ENCODE measurements at regions not wholly inside any gene's neighbourhood (a gene's known extent, or its start where the extent isn't known, plus 50 kb on each side); places are given as distances from the start of the nearest gene placed in this dataset.

DNA sequence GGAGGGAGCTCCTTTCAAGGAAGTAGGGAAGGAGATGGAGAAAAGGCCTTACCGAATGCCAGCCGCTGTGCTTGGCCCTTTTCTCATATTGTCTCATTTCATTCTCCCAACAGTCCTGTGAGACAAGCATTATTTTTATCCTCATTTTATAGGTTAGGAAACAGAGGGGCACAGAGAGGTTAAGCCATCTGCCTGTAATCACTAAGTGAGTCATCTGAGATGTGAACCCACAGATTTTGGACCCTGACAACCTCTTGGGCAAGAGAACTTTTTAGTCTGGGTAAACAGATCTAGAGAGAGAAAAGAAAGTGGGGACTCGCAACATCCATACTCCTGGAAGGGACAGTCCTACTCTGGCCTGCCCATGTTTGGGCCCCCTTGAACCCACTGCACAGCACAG lies 91.7 kb upstream of the LCLAT1 start:
- Histone ChIP-seq H3K4me3 (ENCODE audit: low read length) (no peak overlapping the region), H3K9ac (ENCODE audit: low read length) (no peak overlapping the region), H3K27ac (ENCODE audit: low read length) (no peak overlapping the region), H3K9me3 (ENCODE audit: low read length) (no peaks in the 10 kb centered on the region), H3K36me3 (ENCODE audit: insufficient read depth, low read length) (no peaks in the 10 kb centered on the region), H3F3A (ENCODE audit: insufficient read depth, low read length, poor library complexity, severe bottlenecking) (no peaks in the 10 kb centered on the region), H3K4me2 (ENCODE audit: low read length) (no peak overlapping the region), H3K27me3 (ENCODE audit: insufficient read depth, low read depth, low read length) (no peaks in the 10 kb centered on the region), H2AFZ (ENCODE audit: low read depth, low read length) (no peak overlapping the region), H3K79me2 (replicated peaks; ENCODE audit: insufficient read depth, low read length) (no peaks in the 10 kb centered on the region), H3K9me2 (ENCODE audit: insufficient read depth, low read length) (no peaks in the 10 kb centered on the region), H4K20me1 (ENCODE audit: insufficient read depth) (no peaks in the 10 kb centered on the region)
- TF ChIP-seq, protein P1, sequence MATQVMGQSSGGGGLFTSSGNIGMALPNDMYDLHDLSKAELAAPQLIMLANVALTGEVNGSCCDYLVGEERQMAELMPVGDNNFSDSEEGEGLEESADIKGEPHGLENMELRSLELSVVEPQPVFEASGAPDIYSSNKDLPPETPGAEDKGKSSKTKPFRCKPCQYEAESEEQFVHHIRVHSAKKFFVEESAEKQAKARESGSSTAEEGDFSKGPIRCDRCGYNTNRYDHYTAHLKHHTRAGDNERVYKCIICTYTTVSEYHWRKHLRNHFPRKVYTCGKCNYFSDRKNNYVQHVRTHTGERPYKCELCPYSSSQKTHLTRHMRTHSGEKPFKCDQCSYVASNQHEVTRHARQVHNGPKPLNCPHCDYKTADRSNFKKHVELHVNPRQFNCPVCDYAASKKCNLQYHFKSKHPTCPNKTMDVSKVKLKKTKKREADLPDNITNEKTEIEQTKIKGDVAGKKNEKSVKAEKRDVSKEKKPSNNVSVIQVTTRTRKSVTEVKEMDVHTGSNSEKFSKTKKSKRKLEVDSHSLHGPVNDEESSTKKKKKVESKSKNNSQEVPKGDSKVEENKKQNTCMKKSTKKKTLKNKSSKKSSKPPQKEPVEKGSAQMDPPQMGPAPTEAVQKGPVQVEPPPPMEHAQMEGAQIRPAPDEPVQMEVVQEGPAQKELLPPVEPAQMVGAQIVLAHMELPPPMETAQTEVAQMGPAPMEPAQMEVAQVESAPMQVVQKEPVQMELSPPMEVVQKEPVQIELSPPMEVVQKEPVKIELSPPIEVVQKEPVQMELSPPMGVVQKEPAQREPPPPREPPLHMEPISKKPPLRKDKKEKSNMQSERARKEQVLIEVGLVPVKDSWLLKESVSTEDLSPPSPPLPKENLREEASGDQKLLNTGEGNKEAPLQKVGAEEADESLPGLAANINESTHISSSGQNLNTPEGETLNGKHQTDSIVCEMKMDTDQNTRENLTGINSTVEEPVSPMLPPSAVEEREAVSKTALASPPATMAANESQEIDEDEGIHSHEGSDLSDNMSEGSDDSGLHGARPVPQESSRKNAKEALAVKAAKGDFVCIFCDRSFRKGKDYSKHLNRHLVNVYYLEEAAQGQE (IDR thresholded peaks at IDR 0.05; ENCODE audit: borderline replicate concordance), result no peak
- TF ChIP-seq SMC3 (conservative IDR thresholded peaks at IDR 0.05; ENCODE audit: poor library complexity) (no peak), EP300 (conservative IDR thresholded peaks at IDR 0.05; ENCODE audit: poor library complexity, severe bottlenecking) (no peak), RAD21 (conservative IDR thresholded peaks at IDR 0.05) (no peak), MXI1 (conservative IDR thresholded peaks at IDR 0.05; ENCODE audit: poor library complexity, severe bottlenecking) (no peak)

DNA sequence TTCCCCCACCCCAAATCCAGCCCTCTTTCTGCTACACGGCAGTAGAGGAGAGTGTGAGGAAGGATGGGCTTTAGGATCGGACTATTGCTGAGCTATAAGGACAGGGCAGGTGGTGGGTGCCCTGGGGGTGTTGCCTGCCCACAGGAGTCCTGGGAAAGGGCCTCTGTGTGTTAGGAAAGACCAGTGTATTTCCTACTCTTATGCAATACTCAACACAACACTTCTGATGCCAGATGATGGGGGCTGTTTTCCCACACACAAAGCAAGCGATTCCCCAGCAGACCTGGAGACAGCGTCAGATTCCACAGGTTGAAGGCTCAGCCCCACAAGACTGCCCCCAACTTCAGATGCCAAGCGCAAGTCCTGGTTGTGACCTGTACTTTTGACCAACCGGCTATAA lies 91.0 kb upstream of the LCLAT1 start:
- no peak overlapping the region for H2AFZ ChIP-seq (ENCODE audit: low read depth, low read length)
- no peaks in the 10 kb centered on the region for H4K20me1 ChIP-seq (ENCODE audit: insufficient read depth)
- no peaks in the 10 kb centered on the region for H3K36me3 ChIP-seq (ENCODE audit: insufficient read depth, low read length)
- H3K27me3 ChIP-seq (ENCODE audit: insufficient read depth, low read depth, low read length), result no peaks in the 10 kb centered on the region
- H3K9me2 ChIP-seq (ENCODE audit: insufficient read depth, low read length), result no peaks in the 10 kb centered on the region
- H3K9ac ChIP-seq (ENCODE audit: low read length), result no peak overlapping the region
- H3K4me3 ChIP-seq (ENCODE audit: low read length), result no peak overlapping the region
- H3K27ac ChIP-seq (ENCODE audit: low read length), result no peak overlapping the region
- H3K4me2 ChIP-seq (ENCODE audit: low read length), result no peak overlapping the region
- no peaks in the 10 kb centered on the region for H3K9me3 ChIP-seq (ENCODE audit: low read length)
- H3K79me2 ChIP-seq (replicated peaks; ENCODE audit: insufficient read depth, low read length), result no peaks in the 10 kb centered on the region
- H3F3A ChIP-seq (ENCODE audit: insufficient read depth, low read length, poor library complexity, severe bottlenecking), result no peaks in the 10 kb centered on the region
- no peak for TF ChIP-seq EZH2 (IDR thresholded peaks at IDR 0.05; ENCODE audit: borderline replicate concordance, insufficient read depth, low read length, poor library complexity, severe bottlenecking)
- TF ChIP-seq POLR2AphosphoS5 (IDR thresholded peaks at IDR 0.05), result no peak
- TF ChIP-seq, protein P1 (IDR thresholded peaks at IDR 0.05; ENCODE audit: borderline replicate concordance), result no peak
- no peak for TF ChIP-seq MXI1 (conservative IDR thresholded peaks at IDR 0.05; ENCODE audit: poor library complexity, severe bottlenecking)
- TF ChIP-seq, protein P2, sequence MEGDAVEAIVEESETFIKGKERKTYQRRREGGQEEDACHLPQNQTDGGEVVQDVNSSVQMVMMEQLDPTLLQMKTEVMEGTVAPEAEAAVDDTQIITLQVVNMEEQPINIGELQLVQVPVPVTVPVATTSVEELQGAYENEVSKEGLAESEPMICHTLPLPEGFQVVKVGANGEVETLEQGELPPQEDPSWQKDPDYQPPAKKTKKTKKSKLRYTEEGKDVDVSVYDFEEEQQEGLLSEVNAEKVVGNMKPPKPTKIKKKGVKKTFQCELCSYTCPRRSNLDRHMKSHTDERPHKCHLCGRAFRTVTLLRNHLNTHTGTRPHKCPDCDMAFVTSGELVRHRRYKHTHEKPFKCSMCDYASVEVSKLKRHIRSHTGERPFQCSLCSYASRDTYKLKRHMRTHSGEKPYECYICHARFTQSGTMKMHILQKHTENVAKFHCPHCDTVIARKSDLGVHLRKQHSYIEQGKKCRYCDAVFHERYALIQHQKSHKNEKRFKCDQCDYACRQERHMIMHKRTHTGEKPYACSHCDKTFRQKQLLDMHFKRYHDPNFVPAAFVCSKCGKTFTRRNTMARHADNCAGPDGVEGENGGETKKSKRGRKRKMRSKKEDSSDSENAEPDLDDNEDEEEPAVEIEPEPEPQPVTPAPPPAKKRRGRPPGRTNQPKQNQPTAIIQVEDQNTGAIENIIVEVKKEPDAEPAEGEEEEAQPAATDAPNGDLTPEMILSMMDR (IDR thresholded peaks at IDR 0.05; ENCODE audit: poor library complexity, severe bottlenecking), result no peak
- no peak for TF ChIP-seq EP300 (conservative IDR thresholded peaks at IDR 0.05; ENCODE audit: poor library complexity, severe bottlenecking)
- no peak for TF ChIP-seq TAF1 (IDR thresholded peaks at IDR 0.05; ENCODE audit: low read depth)
- TF ChIP-seq SMC3 (conservative IDR thresholded peaks at IDR 0.05; ENCODE audit: poor library complexity), result no peak
- no peak for TF ChIP-seq RAD21 (conservative IDR thresholded peaks at IDR 0.05)
